Ovary (tissue), 7 donors: ENCODE measurements at regions not wholly inside any gene's neighbourhood (a gene's known extent, or its start where the extent isn't known, plus 50 kb on each side); places are given as distances from the start of the nearest gene placed in this dataset.

Experiments
- DNase-seq, 5 donors: peaks; one replicate each; pipeline ENCODE4 v3.0.0-alpha.2; 2019 to 2020
- H3K27ac ChIP-seq, 2 donors: fragments of 200-600 bp; one replicate each; pipeline versions ENCODE4 v1.5.1 to v1.8.0; 2019 to 2022
- H3K27me3 ChIP-seq: fragments of 200-600 bp; one replicate; pipeline ENCODE4 v1.8.0; 2022
- H3K36me3 ChIP-seq: fragments of 200-600 bp; sonication (generic); one replicate; pipeline ENCODE4 v1.5.1; 2019
- H3K4me1 ChIP-seq: one replicate; pipeline ENCODE4 v1.8.1; 2013; ENCODE audit warnings: mild to moderate bottlenecking, moderate library complexity; ENCODE audit not compliant: insufficient read depth
- H3K4me3 ChIP-seq: fragments of 200-600 bp; sonication (generic); one replicate; pipeline ENCODE4 v1.5.1; 2017
- H3K9me3 ChIP-seq, 2 donors: fragments of 200-600 bp in 1 of 2; sonication (generic) in 1 of 2; one replicate each; pipeline versions ENCODE4 v1.5.1 to v1.8.1; 2013 to 2019; ENCODE audit warnings: mild to moderate bottlenecking in 1 of 2, moderate library complexity in 1 of 2
- CTCF ChIP-seq, 3 donors: fragments of 450-650 bp in 2 of 3; fragments of 200-600 bp in 1 of 3; IDR thresholded peaks; one replicate each; pipeline versions ENCODE4 v1.5.1 to v1.8.0; 2016 to 2022; ENCODE audit warnings: antibody characterized with exemption in 3 of 3, mild to moderate bottlenecking in 1 of 3
- EP300 ChIP-seq: sonication (generic); formaldehyde crosslinking; IDR thresholded peaks from one replicate; pipeline ENCODE4 v1.6.1; 2017; ENCODE audit warnings: antibody characterized with exemption
- POLR2A ChIP-seq: fragments of 450-650 bp; IDR thresholded peaks from one replicate; pipeline ENCODE4 v1.6.1; 2017; ENCODE audit warnings: antibody characterized with exemption, mild to moderate bottlenecking, moderate library complexity
- WGBS, 3 donors: extraction: QIAGEN DNeasy Blood & Tissue Kit in 1 of 3; methylation state at CpG; one replicate each; pipeline versions ENCODE4 v1.1.5 to v1.1.7; 2013 to 2017; 5-methylcytosine and 5-hydroxymethylcytosine counted together
- intact Hi-C, 4 donors: fragments of 100-400 bp; cut with DNase I; formaldehyde crosslinking; loops; one replicate each; pipeline versions ENCODE4 v1.11.0 to v1.15.1; 2022 to 2023
- donor health status: DM: no; HTN: no; CAD: no; lungs with moderate emphysema.
- donor health status: DM: no; HTN: no; CAD: no.
- donor health status: Bipolar disorder and iron deficiency.
- donor health status: DM: no; HTN: no; CAD: no.
- donor health status: DM: yes; HTN: yes; CAD: no.

- intact Hi-C loops = no loop called here
- peaks cover 5% of the 10 kb centered on the region for H3K4me1 ChIP-seq
- H3K9me3 ChIP-seq = no peaks in the 10 kb centered on the region
- H3K36me3 ChIP-seq = no peaks in the 10 kb centered on the region
- TF ChIP-seq POLR2A (no peak), EP300 (no peak), CTCF (IDR thresholded peaks at IDR 0.05) (no peak)
- H3K4me3 ChIP-seq = no peak overlapping the region
- no peak for DNase-seq
- 95 to 100% (median 98%) methylated on average over 1 of the region's 1 CpG for WGBS, 3 donors
- no peak overlapping the region for H3K27ac ChIP-seq
- no peaks in the 10 kb centered on the region for H3K27me3 ChIP-seq
Observed at GRCh38 chr10:44157574-44157973, 227.3 kb downstream of the CXCL12 start.

GRCh38 chr10:44154956-44155355 lies 229.9 kb downstream of the CXCL12 start:
- WGBS, 3 donors = 15 to 22% (median 20%) methylated on average over 2 of the region's 2 CpGs
- peaks cover 5% of the 10 kb centered on the region for H3K4me1 ChIP-seq
- TF ChIP-seq CTCF (IDR thresholded peaks at IDR 0.05) (no peak), POLR2A (no peak), EP300 (no peak)
- H3K27me3 ChIP-seq = no peaks in the 10 kb centered on the region
- intact Hi-C loops = no loop called here
- H3K36me3 ChIP-seq = no peaks in the 10 kb centered on the region
- H3K27ac ChIP-seq = no peak overlapping the region
- H3K9me3 ChIP-seq = no peaks in the 10 kb centered on the region
- no peak for DNase-seq
- H3K4me3 ChIP-seq = no peak overlapping the region

GRCh38 chr10:44153918-44154670 lies 230.8 kb downstream of the CXCL12 start:
- intact Hi-C loops = no loop called here
- no peak overlapping the region for H3K4me3 ChIP-seq
- H3K9me3 ChIP-seq = no peaks in the 10 kb centered on the region
- H3K27me3 ChIP-seq = no peaks in the 10 kb centered on the region
- peaks cover 5% of the 10 kb centered on the region for H3K4me1 ChIP-seq
- WGBS, 3 donors = 79 to 87% (median 81%) methylated on average over 5 of the region's 5 CpGs
- H3K27ac ChIP-seq = no peak overlapping the region
- H3K36me3 ChIP-seq = no peaks in the 10 kb centered on the region
- no peak for TF ChIP-seq CTCF (IDR thresholded peaks at IDR 0.05)
- TF ChIP-seq POLR2A = no peak
- no peak for TF ChIP-seq EP300
- no peak for DNase-seq

GRCh38 chr10:44143556-44143955 lies 241.3 kb downstream of the CXCL12 start:
- Histone ChIP-seq H3K9me3 (no peaks in the 10 kb centered on the region), H3K27me3 (no peaks in the 10 kb centered on the region), H3K36me3 (no peaks in the 10 kb centered on the region), H3K27ac (no peak overlapping the region), H3K4me3 (no peak overlapping the region), H3K4me1 (no peaks in the 10 kb centered on the region)
- intact Hi-C loops = no loop called here
- DNase-seq = no peak
- TF ChIP-seq POLR2A (no peak), EP300 (no peak), CTCF (IDR thresholded peaks at IDR 0.05) (no peak)
